ENCODE measurements at regions not wholly inside any gene's neighbourhood (a gene's known extent, or its start where the extent isn't known, plus 50 kb on each side); places are given as distances from the start of the nearest gene placed in this dataset.

DNA sequence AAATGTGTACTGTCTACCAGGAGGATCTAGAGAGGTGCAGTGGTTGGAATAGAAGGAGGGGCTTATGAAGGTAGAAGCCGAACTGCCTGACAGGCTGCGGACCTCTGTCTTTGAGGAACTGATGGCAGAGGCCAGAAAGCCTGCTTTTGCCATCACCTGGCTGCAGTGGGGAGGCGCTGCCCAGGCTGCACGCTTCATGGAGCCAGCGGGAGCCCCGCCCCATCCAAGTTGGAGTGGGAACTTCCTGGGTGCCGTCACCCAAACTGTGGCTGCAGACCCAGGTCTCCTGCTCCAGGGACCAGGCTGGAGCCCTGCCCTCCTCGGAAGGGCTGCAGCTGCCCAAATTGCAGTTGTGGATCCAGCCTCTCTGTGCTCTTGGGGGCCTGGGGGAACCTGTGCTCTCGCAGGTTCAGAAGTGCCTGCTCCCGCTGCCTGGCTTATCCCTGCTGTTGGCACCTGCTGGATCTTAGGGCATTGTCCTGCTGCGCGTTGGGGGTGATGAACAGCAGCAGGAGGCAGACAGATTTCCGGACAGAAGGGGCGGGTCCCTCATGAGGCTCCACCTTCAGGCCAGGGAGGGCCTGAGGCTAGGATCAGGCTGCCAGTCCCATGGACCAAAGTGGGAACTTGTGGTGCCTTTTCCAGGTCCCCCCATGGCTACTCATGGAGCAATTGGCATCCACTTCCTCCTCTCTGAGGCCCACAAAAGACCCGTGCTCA, 118.0 kb upstream of the PLPPR4 start:
- Histone ChIP-seq H3K36me3 (ENCODE audit: control insufficient read depth, insufficient read depth, low read length) (no peaks in the 10 kb centered on the region), H3K4me1 (ENCODE audit: control insufficient read depth, extremely low read depth, insufficient read depth, low read length) (no peaks in the 10 kb centered on the region), H4K20me1 (ENCODE audit: control insufficient read depth, extremely low read depth, insufficient read depth, low read length) (no peaks in the 10 kb centered on the region), H3K9ac (ENCODE audit: insufficient read depth, low read length) (no peak overlapping the region), H2AFZ (ENCODE audit: low read length) (no peak overlapping the region), H3K9me3 (ENCODE audit: control insufficient read depth, insufficient read depth, low read depth, low read length) (no peaks in the 10 kb centered on the region), H3K4me3 (replicated peaks in 1 of 4; ENCODE audit: control extremely low read depth in 1 of 4, insufficient read depth in 1 of 4, low read depth in 3 of 4, low read length in 4 of 4) (no peak overlapping the region), H3K27ac (ENCODE audit: insufficient read depth, low read length) (no peak overlapping the region), H3K79me2 (ENCODE audit: control insufficient read depth, insufficient read depth, low read length) (no peaks in the 10 kb centered on the region), H3K27me3 (ENCODE audit: control insufficient read depth, insufficient read depth, low read length) (no peaks in the 10 kb centered on the region), H3K4me2 (ENCODE audit: extremely low read depth, insufficient read depth, low read length) (no peak overlapping the region)
- no peak for DNase-seq (ENCODE audit: low read depth in 2 of 2)
- TF ChIP-seq, protein P1, sequence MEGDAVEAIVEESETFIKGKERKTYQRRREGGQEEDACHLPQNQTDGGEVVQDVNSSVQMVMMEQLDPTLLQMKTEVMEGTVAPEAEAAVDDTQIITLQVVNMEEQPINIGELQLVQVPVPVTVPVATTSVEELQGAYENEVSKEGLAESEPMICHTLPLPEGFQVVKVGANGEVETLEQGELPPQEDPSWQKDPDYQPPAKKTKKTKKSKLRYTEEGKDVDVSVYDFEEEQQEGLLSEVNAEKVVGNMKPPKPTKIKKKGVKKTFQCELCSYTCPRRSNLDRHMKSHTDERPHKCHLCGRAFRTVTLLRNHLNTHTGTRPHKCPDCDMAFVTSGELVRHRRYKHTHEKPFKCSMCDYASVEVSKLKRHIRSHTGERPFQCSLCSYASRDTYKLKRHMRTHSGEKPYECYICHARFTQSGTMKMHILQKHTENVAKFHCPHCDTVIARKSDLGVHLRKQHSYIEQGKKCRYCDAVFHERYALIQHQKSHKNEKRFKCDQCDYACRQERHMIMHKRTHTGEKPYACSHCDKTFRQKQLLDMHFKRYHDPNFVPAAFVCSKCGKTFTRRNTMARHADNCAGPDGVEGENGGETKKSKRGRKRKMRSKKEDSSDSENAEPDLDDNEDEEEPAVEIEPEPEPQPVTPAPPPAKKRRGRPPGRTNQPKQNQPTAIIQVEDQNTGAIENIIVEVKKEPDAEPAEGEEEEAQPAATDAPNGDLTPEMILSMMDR (conservative IDR thresholded peaks at IDR 0.05 in 1 of 2, IDR thresholded peaks at IDR 0.05 in 1 of 2; ENCODE audit: low read depth in 1 of 2, low read length in 2 of 2): no peak
- TF ChIP-seq EZH2 (IDR thresholded peaks at IDR 0.05; ENCODE audit: low read length, missing control alignments): no peak

DNA sequence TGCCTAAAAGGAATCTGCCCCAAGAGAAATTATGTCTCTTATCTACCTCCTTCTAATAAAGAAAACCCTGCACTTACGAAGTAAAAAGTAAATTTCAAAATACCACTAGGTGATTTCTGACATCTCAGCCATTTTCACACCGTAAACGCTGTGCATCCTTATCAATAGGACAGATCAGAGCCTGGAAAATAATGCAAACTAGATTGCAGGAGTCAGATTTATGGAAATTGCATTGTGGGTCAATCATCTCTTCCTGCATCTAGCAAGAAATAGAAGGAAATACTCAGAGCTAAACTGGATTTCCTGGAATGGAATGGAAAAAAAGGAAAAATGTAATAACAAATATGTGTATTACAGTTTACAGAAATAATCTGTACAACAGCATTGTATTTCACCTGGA, 114.3 kb upstream of the PLPPR4 start:
- H3K4me1 ChIP-seq (ENCODE audit: control insufficient read depth, extremely low read depth, insufficient read depth, low read length): no peaks in the 10 kb centered on the region
- no peaks in the 10 kb centered on the region for H3K36me3 ChIP-seq (ENCODE audit: control insufficient read depth, insufficient read depth, low read length)
- no peaks in the 10 kb centered on the region for H3K27me3 ChIP-seq (ENCODE audit: control insufficient read depth, insufficient read depth, low read length)
- H3K9ac ChIP-seq (ENCODE audit: insufficient read depth, low read length): no peak overlapping the region
- no peaks in the 10 kb centered on the region for H3K79me2 ChIP-seq (ENCODE audit: control insufficient read depth, insufficient read depth, low read length)
- no peak overlapping the region for H2AFZ ChIP-seq (ENCODE audit: low read length)
- DNase-seq (ENCODE audit: low read depth in 2 of 2): no peak
- H3K4me3 ChIP-seq (replicated peaks in 1 of 4; ENCODE audit: control extremely low read depth in 1 of 4, insufficient read depth in 1 of 4, low read depth in 3 of 4, low read length in 4 of 4): no peak overlapping the region
- no peaks in the 10 kb centered on the region for H3K9me3 ChIP-seq (ENCODE audit: control insufficient read depth, insufficient read depth, low read depth, low read length)
- H3K4me2 ChIP-seq (ENCODE audit: extremely low read depth, insufficient read depth, low read length): no peak overlapping the region
- H3K27ac ChIP-seq (ENCODE audit: insufficient read depth, low read length): no peak overlapping the region
- no peak for TF ChIP-seq EZH2 (IDR thresholded peaks at IDR 0.05; ENCODE audit: low read length, missing control alignments)
- TF ChIP-seq, protein P1 (conservative IDR thresholded peaks at IDR 0.05 in 1 of 2, IDR thresholded peaks at IDR 0.05 in 1 of 2; ENCODE audit: low read depth in 1 of 2, low read length in 2 of 2): no peak
- no peaks in the 10 kb centered on the region for H4K20me1 ChIP-seq (ENCODE audit: control insufficient read depth, extremely low read depth, insufficient read depth, low read length)

GRCh38 chr1:99152132-99152531, 112.2 kb upstream of the PLPPR4 start:
- no peaks in the 10 kb centered on the region for H3K4me1 ChIP-seq (ENCODE audit: control insufficient read depth, extremely low read depth, insufficient read depth, low read length)
- no peak overlapping the region for H3K4me2 ChIP-seq (ENCODE audit: extremely low read depth, insufficient read depth, low read length)
- H3K9me3 ChIP-seq (ENCODE audit: control insufficient read depth, insufficient read depth, low read depth, low read length): no peaks in the 10 kb centered on the region
- H3K79me2 ChIP-seq (ENCODE audit: control insufficient read depth, insufficient read depth, low read length): no peaks in the 10 kb centered on the region
- TF ChIP-seq, protein P1 (conservative IDR thresholded peaks at IDR 0.05 in 1 of 2, IDR thresholded peaks at IDR 0.05 in 1 of 2; ENCODE audit: low read depth in 1 of 2, low read length in 2 of 2): no peak
- no peak for TF ChIP-seq EZH2 (IDR thresholded peaks at IDR 0.05; ENCODE audit: low read length, missing control alignments)
- H3K9ac ChIP-seq (ENCODE audit: insufficient read depth, low read length): no peak overlapping the region
- no peak overlapping the region for H3K4me3 ChIP-seq (replicated peaks in 1 of 4; ENCODE audit: control extremely low read depth in 1 of 4, insufficient read depth in 1 of 4, low read depth in 3 of 4, low read length in 4 of 4)
- H3K36me3 ChIP-seq (ENCODE audit: control insufficient read depth, insufficient read depth, low read length): no peaks in the 10 kb centered on the region
- H3K27me3 ChIP-seq (ENCODE audit: control insufficient read depth, insufficient read depth, low read length): no peaks in the 10 kb centered on the region
- H2AFZ ChIP-seq (ENCODE audit: low read length): no peak overlapping the region
- DNase-seq (ENCODE audit: low read depth in 2 of 2): no peak
- no peaks in the 10 kb centered on the region for H4K20me1 ChIP-seq (ENCODE audit: control insufficient read depth, extremely low read depth, insufficient read depth, low read length)
- H3K27ac ChIP-seq (ENCODE audit: insufficient read depth, low read length): no peak overlapping the region
